Pancreas (tissue), 10 donors: ENCODE measurements at regions not wholly inside any gene's neighbourhood (a gene's known extent, or its start where the extent isn't known, plus 50 kb on each side); places are given as distances from the start of the nearest gene placed in this dataset.

ENCODE experiments used
- ATAC-seq, 4 donors: fragments of 200-7000 bp; cut with Tn5 transposase; one replicate each; pipeline versions ENCODE4 v1.8.0 to v1.9.1; 2020; ENCODE audit warnings: mild to moderate bottlenecking in 4 of 4, moderate library complexity in 4 of 4
- DNase-seq, 6 donors: peaks; one replicate each; pipeline ENCODE4 v3.0.0-alpha.2; 2020
- FAIRE-seq: peaks from 2 replicates; lab custom pipeline; 2012; peaks lifted over from hg19 to GRCh38; lab: Jason Lieb, UNC
- H3K27ac ChIP-seq, 4 donors: fragments of 200-600 bp; sonication (generic); 1 replicate in 3 of 4; 2 replicates in 1 of 4; pipeline versions ENCODE4 v1.5.0 to v1.8.0; 2020
- H3K27me3 ChIP-seq, 4 donors: fragments of 200-600 bp; one replicate each; pipeline ENCODE4 v1.8.0; 2021
- H3K36me3 ChIP-seq, 3 donors: fragments of 200-600 bp; sonication (generic) in 1 of 3; one replicate each; pipeline versions ENCODE4 v1.5.0 to v1.8.0; 2020 to 2021
- H3K4me1 ChIP-seq, 3 donors: fragments of 200-600 bp; one replicate each; pipeline ENCODE4 v1.8.0; 2021
- H3K4me3 ChIP-seq, 4 donors: fragments of 200-600 bp; sonication (generic) in 2 of 4; one replicate each; pipeline versions ENCODE4 v1.5.0 to v1.8.0; 2020 to 2021
- H3K9me3 ChIP-seq, 4 donors: fragments of 200-600 bp; one replicate each; pipeline ENCODE4 v1.8.0; 2021
- CTCF ChIP-seq, 4 donors: fragments of 200-600 bp; sonication (generic) in 3 of 4; IDR thresholded peaks; one replicate each; pipeline versions ENCODE4 v1.5.0 to v1.8.0; 2021; ENCODE audit warnings: antibody characterized with exemption in 4 of 4
- WGBS, 2 donors: extraction: QIAGEN DNeasy Blood & Tissue Kit; methylation state at CpG; one replicate each; pipeline ENCODE4 v1.1.7; 2013; 5-methylcytosine and 5-hydroxymethylcytosine counted together
- intact Hi-C, 3 donors: fragments of 100-400 bp; cut with DNase I; formaldehyde crosslinking; loops; one replicate each; pipeline versions ENCODE4 v1.11.1 to v1.14.2; 2022
- donor health status: healthy with polysubstance abuse.
- donor health status: DM: no; HTN: no; CAD: no; lungs with moderate emphysema.
- donor health status: DM: no; HTN: no; CAD: no.
- donor health status: control.
- donor health status: control.
- donor health status: Bipolar disorder and iron deficiency.
- donor health status: DM: yes; HTN: yes; CAD: no.
- donor health status: DM: no; HTN: no; CAD: no.
- donor health status: DM: no; HTN: no; CAD: no.
- donor health status: DM: yes; HTN: yes; CAD: no.

- Histone ChIP-seq H3K36me3 (no peaks in the 10 kb centered on the region), H3K27ac (no peak overlapping the region), H3K27me3 (no peaks in the 10 kb centered on the region), H3K4me1 (peaks cover 0 to 2% (median 0%) of the 10 kb centered on the region in 3 donors), H3K4me3 (no peak overlapping the region), H3K9me3 (no peaks in the 10 kb centered on the region)
- ATAC-seq (no peak), FAIRE-seq (no peak), DNase-seq (no peak)
- intact Hi-C loops: no loop called here
- 71 to 77% methylated on average over 7 of the region's 7 CpGs for WGBS, 2 donors
- TF ChIP-seq CTCF (IDR thresholded peaks at IDR 0.05): no peak
Observed at GRCh38 chr10:118917701-118918100, 111.8 kb upstream of the NANOS1 start.

- H3K27me3 ChIP-seq: no peaks in the 10 kb centered on the region
- H3K36me3 ChIP-seq: no peaks in the 10 kb centered on the region
- no peak for FAIRE-seq
- TF ChIP-seq CTCF (IDR thresholded peaks at IDR 0.05): no peak
- H3K9me3 ChIP-seq: no peaks in the 10 kb centered on the region
- 54 to 61% methylated on average over 5 of the region's 5 CpGs for WGBS, 2 donors
- no peaks in the 10 kb centered on the region for H3K4me1 ChIP-seq
- no peak for ATAC-seq
- H3K4me3 ChIP-seq: no peak overlapping the region
- intact Hi-C loops: no loop called here
- H3K27ac ChIP-seq: no peak overlapping the region
- no peak for DNase-seq
Observed at GRCh38 chr10:118918116-118918515, 111.4 kb upstream of the NANOS1 start.

- H3K27me3 ChIP-seq: no peaks in the 10 kb centered on the region
- no peak for FAIRE-seq
- no peak for ATAC-seq
- no peak for DNase-seq
- intact Hi-C loops: no loop called here
- TF ChIP-seq CTCF (IDR thresholded peaks at IDR 0.05): no peak
- H3K27ac ChIP-seq: no peak overlapping the region
- H3K36me3 ChIP-seq: no peaks in the 10 kb centered on the region
- no peaks in the 10 kb centered on the region for H3K4me1 ChIP-seq
- H3K4me3 ChIP-seq: no peak overlapping the region
- 71 to 72% methylated on average over 3 of the region's 3 CpGs for WGBS, 2 donors
- no peaks in the 10 kb centered on the region for H3K9me3 ChIP-seq
Observed at GRCh38 chr10:118918587-118918986, 110.9 kb upstream of the NANOS1 start.

GRCh38 chr10:118920206-118920605 is 109.3 kb upstream of the NANOS1 start:
- WGBS, 2 donors: 91 to 92% methylated on average over 9 of the region's 9 CpGs
- H3K9me3 ChIP-seq: no peaks in the 10 kb centered on the region
- DNase-seq (no peak), ATAC-seq (no peak), FAIRE-seq (no peak)
- H3K4me1 ChIP-seq: no peaks in the 10 kb centered on the region
- H3K4me3 ChIP-seq: no peak overlapping the region
- no peak overlapping the region for H3K27ac ChIP-seq
- H3K27me3 ChIP-seq: no peaks in the 10 kb centered on the region
- H3K36me3 ChIP-seq: no peaks in the 10 kb centered on the region
- intact Hi-C loops: no loop called here
- TF ChIP-seq CTCF (IDR thresholded peaks at IDR 0.05): no peak

GRCh38 chr10:118922226-118922625 is 107.3 kb upstream of the NANOS1 start:
- H3K4me3 ChIP-seq: no peak overlapping the region
- intact Hi-C loops: no loop called here
- no peak for DNase-seq
- FAIRE-seq: no peak
- no peaks in the 10 kb centered on the region for H3K36me3 ChIP-seq
- H3K4me1 ChIP-seq: no peaks in the 10 kb centered on the region
- no peak overlapping the region for H3K27ac ChIP-seq
- no peak for ATAC-seq
- WGBS, 2 donors: 41 to 53% methylated on average over 1 of the region's 1 CpG
- no peaks in the 10 kb centered on the region for H3K27me3 ChIP-seq
- TF ChIP-seq CTCF (IDR thresholded peaks at IDR 0.05): no peak
- no peaks in the 10 kb centered on the region for H3K9me3 ChIP-seq
